Spleen (tissue), 11 donors: ENCODE measurements at regions not wholly inside any gene's neighbourhood (a gene's known extent, or its start where the extent isn't known, plus 50 kb on each side); places are given as distances from the start of the nearest gene placed in this dataset.

Experiments
- DNase-seq: peaks from one replicate; pipeline ENCODE4 v3.0.0-alpha.2; 2020
- H3K27ac ChIP-seq, 8 donors: fragments of 200-600 bp; sonication (generic) in 7 of 8; 1 replicate in 4 of 8; 2 replicates in 4 of 8; pipeline versions ENCODE4 v1.5.0 to v1.8.0; 2016 to 2021; ENCODE audit warnings: inconsistent platforms in 4 of 8, mild to moderate bottlenecking in 4 of 8, moderate library complexity in 1 of 8
- H3K27me3 ChIP-seq, 7 donors: fragments of 200-600 bp; sonication (generic) in 6 of 7; replicated peaks in 1 of 7; 1 replicate in 4 of 7; 2 replicates in 3 of 7; pipeline versions ENCODE4 v1.5.0 to v1.8.0; 2016 to 2021; ENCODE audit warnings: inconsistent platforms in 3 of 7, mild to moderate bottlenecking in 1 of 7
- H3K36me3 ChIP-seq, 6 donors: fragments of 200-600 bp; sonication (generic) in 5 of 6; 1 replicate in 4 of 6; 2 replicates in 2 of 6; pipeline versions ENCODE4 v1.5.0 to v1.8.0; 2016 to 2021; ENCODE audit warnings: inconsistent platforms in 2 of 6
- H3K4me1 ChIP-seq, 6 donors: fragments of 200-600 bp; sonication (generic) in 5 of 6; 1 replicate in 3 of 6; 2 replicates in 3 of 6; pipeline versions ENCODE4 v1.5.0 to v1.8.0; 2016 to 2021; ENCODE audit warnings: inconsistent platforms in 3 of 6
- H3K4me3 ChIP-seq, 8 donors: fragments of 200-600 bp; sonication (generic) in 7 of 8; 1 replicate in 4 of 8; 2 replicates in 4 of 8; pipeline versions ENCODE4 v1.5.0 to v1.8.0; 2016 to 2021; ENCODE audit warnings: inconsistent platforms in 4 of 8, mild to moderate bottlenecking in 4 of 8, moderate library complexity in 2 of 8
- H3K9me3 ChIP-seq, 8 donors: fragments of 200-600 bp; sonication (generic) in 7 of 8; 1 replicate in 4 of 8; 2 replicates in 4 of 8; pipeline versions ENCODE4 v1.5.0 to v1.8.0; 2016 to 2021; ENCODE audit warnings: inconsistent platforms in 4 of 8
- CTCF ChIP-seq, 11 experiments: fragments of 200-600 bp in 7 of 11; fragments of 450-650 bp in 4 of 11; sonication (generic) in 4 of 11; IDR thresholded peaks in 8 of 11; conservative IDR thresholded peaks in 3 of 11; 1 replicate in 7 of 11; 2 replicates in 4 of 11; pipeline versions ENCODE4 v1.4.0 to v1.8.0; 2016 to 2021; ENCODE audit warnings: antibody characterized with exemption in 11 of 11, inconsistent platforms in 4 of 11, mild to moderate bottlenecking in 1 of 11
- POLR2A ChIP-seq, 3 donors: fragments of 450-650 bp; IDR thresholded peaks; one replicate each; pipeline ENCODE4 v1.5.1; 2017; ENCODE audit warnings: antibody characterized with exemption in 3 of 3, mild to moderate bottlenecking in 1 of 3
- POLR2AphosphoS5 ChIP-seq, 3 donors: sonication (generic); formaldehyde crosslinking; IDR thresholded peaks; one replicate each; pipeline ENCODE4 v1.5.1; 2017; ENCODE audit warnings: antibody characterized with exemption in 3 of 3
- WGBS, 5 donors: extraction: QIAGEN DNeasy Blood & Tissue Kit in 3 of 5; methylation state at CpG; one replicate each; pipeline versions ENCODE4 v1.1.5 to v1.1.7; 2013 to 2018; 5-methylcytosine and 5-hydroxymethylcytosine counted together
- intact Hi-C: fragments of 100-400 bp; cut with DNase I; formaldehyde crosslinking; loops from one replicate; pipeline ENCODE4 v1.15.0; 2023; ENCODE audit warnings: low total_unique reads
- donor health status: healthy with polysubstance abuse.
- donor health status: DM: no; HTN: no; CAD: no; lungs with moderate emphysema.
- donor health status: DM: no; HTN: no; CAD: no.
- donor health status: Bipolar disorder and iron deficiency.
- donor health status: healthy.
- donor health status: DM: no; HTN: no; CAD: no.
- donor health status: DM: yes; HTN: yes; CAD: no.

GRCh38 chr7:46286957-46287356 lies 365.9 kb upstream of the IGFBP3 start:
- no peak for TF ChIP-seq CTCF (IDR thresholded peaks at IDR 0.05 in 8 of 11, conservative IDR thresholded peaks at IDR 0.05 in 3 of 11)
- TF ChIP-seq POLR2AphosphoS5 (IDR thresholded peaks at IDR 0.05), result no peak
- no peak for TF ChIP-seq POLR2A (IDR thresholded peaks at IDR 0.05)
- H3K36me3 ChIP-seq, result no peaks in the 10 kb centered on the region
- H3K27ac ChIP-seq, result no peak overlapping the region
- no peak for DNase-seq
- intact Hi-C loops, result no loop called here
- no peaks in the 10 kb centered on the region for H3K4me1 ChIP-seq
- H3K4me3 ChIP-seq, result no peak overlapping the region
- H3K9me3 ChIP-seq, result no peaks in the 10 kb centered on the region
- 88 to 99% (median 93%) methylated on average over 2 of the region's 2 CpGs for WGBS, 5 donors
- H3K27me3 ChIP-seq, result no peaks in the 10 kb centered on the region

- H3K27me3 ChIP-seq, result no peaks in the 10 kb centered on the region
- WGBS, 5 donors, result 71 to 87% (median 81%) methylated on average over 2 of the region's 2 CpGs
- no peak for DNase-seq
- no peak for TF ChIP-seq POLR2A (IDR thresholded peaks at IDR 0.05)
- no peak for TF ChIP-seq CTCF (IDR thresholded peaks at IDR 0.05 in 8 of 11, conservative IDR thresholded peaks at IDR 0.05 in 3 of 11)
- TF ChIP-seq POLR2AphosphoS5 (IDR thresholded peaks at IDR 0.05), result no peak
- no peaks in the 10 kb centered on the region for H3K4me1 ChIP-seq
- no peak overlapping the region for H3K27ac ChIP-seq
- H3K36me3 ChIP-seq, result no peaks in the 10 kb centered on the region
- H3K4me3 ChIP-seq, result no peak overlapping the region
- H3K9me3 ChIP-seq, result no peaks in the 10 kb centered on the region
- intact Hi-C loops, result no loop called here
Measured at GRCh38 chr7:46286356-46286755, 365.3 kb upstream of the IGFBP3 start.

- 0 to 52% (median 36%) methylated on average over 1 of the region's 1 CpG for WGBS, 5 donors
- Histone ChIP-seq H3K36me3 (no peaks in the 10 kb centered on the region), H3K27ac (no peak overlapping the region), H3K9me3 (no peaks in the 10 kb centered on the region), H3K4me1 (no peaks in the 10 kb centered on the region), H3K27me3 (no peaks in the 10 kb centered on the region), H3K4me3 (no peak overlapping the region)
- intact Hi-C loops, result no loop called here
- TF ChIP-seq POLR2A (IDR thresholded peaks at IDR 0.05) (no peak), POLR2AphosphoS5 (IDR thresholded peaks at IDR 0.05) (no peak), CTCF (IDR thresholded peaks at IDR 0.05 in 8 of 11, conservative IDR thresholded peaks at IDR 0.05 in 3 of 11) (no peak)
- no peak for DNase-seq
Measured at GRCh38 chr7:46285878-46286277, 364.8 kb upstream of the IGFBP3 start.

GRCh38 chr7:46283852-46284251 lies 362.8 kb upstream of the IGFBP3 start:
- Histone ChIP-seq H3K27me3 (no peaks in the 10 kb centered on the region), H3K36me3 (no peaks in the 10 kb centered on the region), H3K9me3 (no peaks in the 10 kb centered on the region), H3K4me1 (no peaks in the 10 kb centered on the region), H3K27ac (no peak overlapping the region), H3K4me3 (no peak overlapping the region)
- no peak for DNase-seq
- 72 to 85% (median 74%) methylated on average over 7 of the region's 7 CpGs for WGBS, 5 donors
- intact Hi-C loops, result no loop called here
- TF ChIP-seq POLR2AphosphoS5 (IDR thresholded peaks at IDR 0.05) (no peak), CTCF (IDR thresholded peaks at IDR 0.05 in 8 of 11, conservative IDR thresholded peaks at IDR 0.05 in 3 of 11) (no peak), POLR2A (IDR thresholded peaks at IDR 0.05) (no peak)
